ENCODE measurements at regions not wholly inside any gene's neighbourhood (a gene's known extent, or its start where the extent isn't known, plus 50 kb on each side); places are given as distances from the start of the nearest gene placed in this dataset.

GRCh38 chr2:60313470-60314172 is 239.8 kb downstream of the BCL11A start:
- H3K4me1 ChIP-seq (ENCODE audit: control insufficient read depth in 1 of 2, low read depth in 2 of 2) = no peaks in the 10 kb centered on the region
- no peaks in the 10 kb centered on the region for H3K36me3 ChIP-seq
- DNase-seq (ENCODE audit: low spot score) = no peak
- H3K9me3 ChIP-seq = no peaks in the 10 kb centered on the region
- TF ChIP-seq CTCF (IDR thresholded peaks at IDR 0.05) = no peak
- no peak for ATAC-seq (ENCODE audit: insufficient number of reproducible peaks, low FRiP score, low read depth)
- H3K27me3 ChIP-seq (replicated peaks; ENCODE audit: insufficient read depth) = no peaks in the 10 kb centered on the region
- no peak overlapping the region for H3K4me3 ChIP-seq
- H3K27ac ChIP-seq = no peak overlapping the region

- Histone ChIP-seq H3K4me1 (ENCODE audit: control insufficient read depth in 1 of 2, low read depth in 2 of 2) (no peaks in the 10 kb centered on the region), H3K27me3 (replicated peaks; ENCODE audit: insufficient read depth) (no peaks in the 10 kb centered on the region), H3K27ac (no peak overlapping the region), H3K36me3 (no peaks in the 10 kb centered on the region), H3K4me3 (no peak overlapping the region), H3K9me3 (no peaks in the 10 kb centered on the region)
- DNase-seq (ENCODE audit: low spot score) (no peak), ATAC-seq (ENCODE audit: insufficient number of reproducible peaks, low FRiP score, low read depth) (no peak)
- TF ChIP-seq CTCF (IDR thresholded peaks at IDR 0.05) = no peak
Measured at GRCh38 chr2:60312618-60313017, 240.8 kb downstream of the BCL11A start.

- no peak for ATAC-seq (ENCODE audit: insufficient number of reproducible peaks, low FRiP score, low read depth)
- H3K4me1 ChIP-seq (ENCODE audit: control insufficient read depth in 1 of 2, low read depth in 2 of 2) = no peaks in the 10 kb centered on the region
- no peaks in the 10 kb centered on the region for H3K9me3 ChIP-seq
- DNase-seq (ENCODE audit: low spot score) = no peak
- H3K27me3 ChIP-seq (replicated peaks; ENCODE audit: insufficient read depth) = no peaks in the 10 kb centered on the region
- TF ChIP-seq CTCF (IDR thresholded peaks at IDR 0.05) = no peak
- H3K27ac ChIP-seq = no peak overlapping the region
- no peak overlapping the region for H3K4me3 ChIP-seq
- H3K36me3 ChIP-seq = no peaks in the 10 kb centered on the region
Measured at GRCh38 chr2:60311524-60311923, 241.9 kb downstream of the BCL11A start.

- no peak overlapping the region for H3K27ac ChIP-seq
- H3K4me3 ChIP-seq = no peak overlapping the region
- no peaks in the 10 kb centered on the region for H3K9me3 ChIP-seq
- H3K36me3 ChIP-seq = no peaks in the 10 kb centered on the region
- H3K4me1 ChIP-seq (ENCODE audit: control insufficient read depth in 1 of 2, low read depth in 2 of 2) = no peaks in the 10 kb centered on the region
- no peak for TF ChIP-seq CTCF (IDR thresholded peaks at IDR 0.05)
- DNase-seq (ENCODE audit: low spot score) (no peak), ATAC-seq (ENCODE audit: insufficient number of reproducible peaks, low FRiP score, low read depth) (no peak)
- H3K27me3 ChIP-seq (replicated peaks; ENCODE audit: insufficient read depth) = no peaks in the 10 kb centered on the region
Measured at GRCh38 chr2:60309941-60310660, 243.4 kb downstream of the BCL11A start.

- Histone ChIP-seq H3K4me3 (no peak overlapping the region), H3K9me3 (no peaks in the 10 kb centered on the region), H3K27ac (no peak overlapping the region), H3K27me3 (replicated peaks; ENCODE audit: insufficient read depth) (no peaks in the 10 kb centered on the region), H3K36me3 (no peaks in the 10 kb centered on the region), H3K4me1 (ENCODE audit: control insufficient read depth in 1 of 2, low read depth in 2 of 2) (no peaks in the 10 kb centered on the region)
- no peak for TF ChIP-seq CTCF (IDR thresholded peaks at IDR 0.05)
- no peak for DNase-seq (ENCODE audit: low spot score)
- no peak for ATAC-seq (ENCODE audit: insufficient number of reproducible peaks, low FRiP score, low read depth)
Measured at GRCh38 chr2:60309336-60309735, 244.1 kb downstream of the BCL11A start.
